ENCODE measurements at regions not wholly inside any gene's neighbourhood (a gene's known extent, or its start where the extent isn't known, plus 50 kb on each side); places are given as distances from the start of the nearest gene placed in this dataset.
"Not testable (repeated sequence)": the region's sequence is repeated elsewhere in the genome, so short reads cannot be mapped to it uniquely, and the experiment has no call there.

DNA sequence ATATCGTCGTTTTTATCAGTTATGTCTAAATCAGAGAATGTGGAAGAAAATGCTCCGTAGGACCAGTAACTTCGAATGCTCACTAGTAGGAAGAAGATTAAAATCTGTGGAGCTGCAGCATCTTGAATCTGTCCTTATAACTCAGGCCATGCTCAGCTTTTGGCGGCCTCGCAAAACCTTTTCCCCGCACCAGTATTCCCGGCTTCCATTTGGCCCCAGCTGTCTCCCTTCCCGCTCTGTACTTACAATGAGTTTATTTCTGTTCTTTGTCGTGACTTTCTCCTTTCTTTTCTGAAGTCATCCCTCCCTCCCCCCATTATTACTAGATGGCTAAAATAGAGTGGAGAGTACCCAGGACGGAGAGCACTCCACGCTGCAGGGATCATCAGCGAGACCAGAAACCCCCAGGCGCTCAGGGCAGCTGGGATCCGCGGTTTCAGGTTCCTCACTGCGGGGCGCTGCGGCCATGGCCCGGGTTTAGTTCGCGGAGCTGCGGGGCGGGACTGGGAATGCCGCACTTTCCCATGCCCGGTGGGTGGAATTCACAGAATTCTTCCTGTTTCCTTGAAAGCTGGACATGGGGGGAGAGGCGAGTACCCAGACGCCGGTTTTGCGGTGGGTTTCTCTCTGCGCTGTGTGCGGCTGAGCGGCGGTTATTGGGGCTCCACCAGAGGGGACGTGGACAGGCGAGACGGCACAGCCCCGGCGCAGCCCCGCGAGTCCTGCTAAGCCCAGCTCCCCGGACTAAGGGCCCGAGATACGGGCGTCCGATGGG lies 183.5 kb downstream of the POM121L12 start:
- Histone ChIP-seq H3K9me3 (no peaks in the 10 kb centered on the region), H3K27ac (no peak overlapping the region), H3K36me3 (no peaks in the 10 kb centered on the region), H3K4me1 (ENCODE audit: insufficient read depth) (peaks cover 2% of the 10 kb centered on the region), H3K27me3 (no peaks in the 10 kb centered on the region), H3K4me3 (peak overlapping the region; percentile 34)
- intact Hi-C loops (cut with DNase I) = no loop called here
- TF ChIP-seq, protein P1, sequence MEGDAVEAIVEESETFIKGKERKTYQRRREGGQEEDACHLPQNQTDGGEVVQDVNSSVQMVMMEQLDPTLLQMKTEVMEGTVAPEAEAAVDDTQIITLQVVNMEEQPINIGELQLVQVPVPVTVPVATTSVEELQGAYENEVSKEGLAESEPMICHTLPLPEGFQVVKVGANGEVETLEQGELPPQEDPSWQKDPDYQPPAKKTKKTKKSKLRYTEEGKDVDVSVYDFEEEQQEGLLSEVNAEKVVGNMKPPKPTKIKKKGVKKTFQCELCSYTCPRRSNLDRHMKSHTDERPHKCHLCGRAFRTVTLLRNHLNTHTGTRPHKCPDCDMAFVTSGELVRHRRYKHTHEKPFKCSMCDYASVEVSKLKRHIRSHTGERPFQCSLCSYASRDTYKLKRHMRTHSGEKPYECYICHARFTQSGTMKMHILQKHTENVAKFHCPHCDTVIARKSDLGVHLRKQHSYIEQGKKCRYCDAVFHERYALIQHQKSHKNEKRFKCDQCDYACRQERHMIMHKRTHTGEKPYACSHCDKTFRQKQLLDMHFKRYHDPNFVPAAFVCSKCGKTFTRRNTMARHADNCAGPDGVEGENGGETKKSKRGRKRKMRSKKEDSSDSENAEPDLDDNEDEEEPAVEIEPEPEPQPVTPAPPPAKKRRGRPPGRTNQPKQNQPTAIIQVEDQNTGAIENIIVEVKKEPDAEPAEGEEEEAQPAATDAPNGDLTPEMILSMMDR (IDR thresholded peaks at IDR 0.05) = no peak
- no peak for TF ChIP-seq POLR2A (IDR thresholded peaks at IDR 0.05)
- no peak for TF ChIP-seq EP300 (IDR thresholded peaks at IDR 0.05)
- DNase-seq = peak in 3 of 5 donors; percentile 19 to 34 (median 28)
- 4 to 15% (median 10%) methylated on average over 39 to 46 of the region's 46 CpGs for WGBS, 3 donors

DNA sequence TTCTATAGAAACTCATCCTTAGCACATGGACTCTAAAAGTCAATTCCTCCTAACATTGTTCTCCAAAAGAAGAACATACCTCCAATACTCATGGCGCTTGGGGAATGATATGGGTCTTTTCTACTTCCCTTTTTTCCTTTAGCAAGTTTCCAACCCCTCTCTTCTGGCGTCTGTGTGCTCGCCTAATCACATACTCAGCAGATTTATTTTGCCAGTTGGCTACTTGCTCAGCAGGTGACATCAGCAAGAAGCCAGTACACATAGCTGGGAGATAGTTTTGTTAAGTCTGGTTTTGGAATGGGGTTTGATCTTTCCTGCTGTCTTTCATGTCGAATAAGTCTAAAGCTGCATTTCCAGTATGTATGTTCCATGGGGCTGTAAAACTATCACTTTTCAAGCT lies 193.8 kb downstream of the POM121L12 start:
- H3K9me3 ChIP-seq = no peaks in the 10 kb centered on the region
- H3K27me3 ChIP-seq = no peaks in the 10 kb centered on the region
- no peak for DNase-seq
- H3K4me3 ChIP-seq = no peak overlapping the region
- H3K27ac ChIP-seq = no peak overlapping the region
- no peak for TF ChIP-seq EP300 (IDR thresholded peaks at IDR 0.05)
- TF ChIP-seq, protein P1 (IDR thresholded peaks at IDR 0.05) = no peak
- no peak for TF ChIP-seq POLR2A (IDR thresholded peaks at IDR 0.05)
- H3K36me3 ChIP-seq = no peaks in the 10 kb centered on the region
- intact Hi-C loops (cut with DNase I) = no loop called here
- H3K4me1 ChIP-seq (ENCODE audit: insufficient read depth) = no peaks in the 10 kb centered on the region
- WGBS, 3 donors = 72 to 78% (median 78%) methylated on average over 4 of the region's 4 CpGs

DNA sequence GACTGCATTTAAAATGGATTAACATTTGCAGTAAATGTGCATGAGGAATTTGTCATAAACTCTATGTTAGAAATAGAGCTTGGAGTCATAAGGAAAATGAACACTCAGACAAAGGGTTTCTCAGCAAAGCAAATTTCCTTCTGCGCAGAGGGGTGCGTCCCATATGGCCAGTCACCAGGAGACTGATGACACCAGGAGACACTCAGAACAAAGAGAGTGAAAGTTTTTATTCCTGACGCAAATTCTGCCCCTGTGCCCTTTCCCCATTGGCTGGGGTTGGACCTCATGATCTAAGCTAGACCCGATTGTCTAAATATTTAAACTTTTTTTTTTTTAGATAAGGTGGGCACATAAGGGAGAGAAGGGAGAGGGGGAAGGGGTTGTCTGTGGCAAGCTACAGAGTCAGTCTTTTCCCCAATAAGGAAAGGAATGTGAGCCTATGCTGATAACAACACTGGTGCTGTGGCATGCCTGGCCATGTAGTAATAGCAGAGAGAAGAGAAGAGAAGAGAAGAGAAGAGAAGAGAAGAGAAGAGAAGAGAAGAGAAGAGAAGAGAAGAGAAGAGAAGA lies 202.0 kb downstream of the POM121L12 start:
- no peaks in the 10 kb centered on the region for H3K9me3 ChIP-seq
- no peaks in the 10 kb centered on the region for H3K27me3 ChIP-seq
- H3K4me1 ChIP-seq (ENCODE audit: insufficient read depth) = no peaks in the 10 kb centered on the region
- DNase-seq = no peak
- no peaks in the 10 kb centered on the region for H3K36me3 ChIP-seq
- H3K4me3 ChIP-seq = no peak overlapping the region
- intact Hi-C loops (cut with DNase I) = no loop called here
- 40 to 59% (median 55%) methylated on average over 4 of the region's 4 CpGs for WGBS, 3 donors
- H3K27ac ChIP-seq = no peak overlapping the region
- no peak for TF ChIP-seq EP300 (IDR thresholded peaks at IDR 0.05)
- no peak for TF ChIP-seq POLR2A (IDR thresholded peaks at IDR 0.05)
- TF ChIP-seq, protein P1 (IDR thresholded peaks at IDR 0.05) = no peak

DNA sequence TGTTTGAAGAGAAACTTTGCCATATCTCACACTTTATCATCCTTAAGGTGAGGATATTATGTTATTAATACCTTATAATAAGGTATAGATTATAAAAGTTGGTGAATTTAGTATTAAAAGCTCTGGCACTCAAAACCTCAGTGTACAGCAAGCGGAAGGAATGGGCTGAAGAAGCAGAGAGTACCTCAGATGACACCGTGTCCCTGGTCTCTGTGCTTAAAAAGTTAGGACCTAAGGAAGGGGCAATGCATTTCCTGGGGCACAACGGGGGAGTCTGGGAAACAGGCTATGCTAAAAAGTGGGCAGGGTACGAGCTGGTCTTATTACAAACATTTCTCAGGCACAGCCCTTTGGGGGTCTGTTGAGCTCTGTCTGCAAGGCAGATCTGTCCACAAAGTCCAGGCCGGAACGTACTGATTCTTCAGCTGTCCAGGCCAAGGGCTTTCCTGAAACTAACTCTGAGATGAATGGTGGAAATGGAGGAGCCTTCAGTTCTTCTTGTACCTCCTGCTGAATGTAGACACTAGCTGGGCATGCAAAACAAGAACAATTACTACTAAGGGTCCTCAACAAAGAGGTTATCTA lies 202.7 kb downstream of the POM121L12 start:
- WGBS, 3 donors = 89 to 90% (median 90%) methylated on average over 6 of the region's 6 CpGs

DNA sequence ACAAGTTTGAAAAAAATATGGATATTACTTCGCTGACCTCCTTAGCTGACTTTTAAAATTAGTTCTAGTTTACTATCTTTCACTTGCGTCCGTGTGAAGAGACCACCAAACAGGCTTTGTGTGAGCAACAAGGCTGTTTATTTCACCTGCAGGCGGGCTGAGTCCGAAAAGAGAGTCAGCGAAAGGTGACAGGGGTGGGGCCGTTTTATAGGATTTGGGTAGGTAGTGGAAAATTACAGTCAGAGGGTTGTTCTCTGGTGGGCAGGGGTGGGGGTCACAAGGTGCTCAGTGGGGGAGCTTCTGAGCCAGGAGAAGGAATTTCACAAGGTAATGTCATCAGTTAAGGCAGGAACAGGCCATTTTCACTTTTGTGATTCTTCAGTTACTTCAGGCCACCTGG lies 203.7 kb downstream of the POM121L12 start:
- H3K4me3 ChIP-seq; H3K27ac ChIP-seq; H3K36me3 ChIP-seq; H3K9me3 ChIP-seq; DNase-seq; H3K4me1 ChIP-seq (ENCODE audit: insufficient read depth); intact Hi-C loops (cut with DNase I); H3K27me3 ChIP-seq: not testable (repeated sequence)
- 75 to 81% (median 76%) methylated on average over 7 of the region's 7 CpGs for WGBS, 3 donors

More for the DNA sequence above, 202.7 kb downstream of the POM121L12 start:
- no peaks in the 10 kb centered on the region for H3K4me1 ChIP-seq (ENCODE audit: insufficient read depth)
- no peak for DNase-seq
- H3K36me3 ChIP-seq = no peaks in the 10 kb centered on the region
- H3K27me3 ChIP-seq = no peaks in the 10 kb centered on the region
- no peaks in the 10 kb centered on the region for H3K9me3 ChIP-seq
- TF ChIP-seq EP300 (IDR thresholded peaks at IDR 0.05) (no peak), POLR2A (IDR thresholded peaks at IDR 0.05) (no peak)
- TF ChIP-seq, protein P1 (IDR thresholded peaks at IDR 0.05) = no peak
- intact Hi-C loops (cut with DNase I) = no loop called here
- no peak overlapping the region for H3K4me3 ChIP-seq
- no peak overlapping the region for H3K27ac ChIP-seq
